Parathyroid adenoma (tissue), 2 donors: ENCODE measurements at regions not wholly inside any gene's neighbourhood (a gene's known extent, or its start where the extent isn't known, plus 50 kb on each side); places are given as distances from the start of the nearest gene placed in this dataset.

Experiments
- H2AFZ ChIP-seq: fragments of 300-600 bp; sonication (generic); one replicate; pipeline ENCODE4 v1.7.0; 2017; ENCODE audit warnings: antibody characterized with exemption, mild to moderate bottlenecking
- H3K27ac ChIP-seq: fragments of 300-600 bp; sonication (generic); one replicate; pipeline ENCODE4 v1.7.0; 2017
- H3K27me3 ChIP-seq: fragments of 300-600 bp; sonication (generic); one replicate; pipeline ENCODE4 v1.7.0; 2017; ENCODE audit warnings: low read length; ENCODE audit not compliant: control insufficient read depth, insufficient read depth
- H3K36me3 ChIP-seq: fragments of 300-600 bp; sonication (generic); one replicate; pipeline ENCODE4 v1.7.0; 2017; ENCODE audit warnings: low read length; ENCODE audit not compliant: control insufficient read depth, insufficient read depth
- H3K4me1 ChIP-seq: fragments of 300-600 bp; sonication (generic); one replicate; pipeline ENCODE4 v1.7.0; 2017; ENCODE audit warnings: control low read depth
- H3K4me2 ChIP-seq: fragments of 300-600 bp; sonication (generic); one replicate; pipeline ENCODE4 v1.7.0; 2017; ENCODE audit warnings: low read length
- H3K4me3 ChIP-seq: fragments of 300-600 bp; sonication (generic); one replicate; pipeline ENCODE4 v1.7.0; 2017; ENCODE audit warnings: low read depth, low read length
- H3K79me2 ChIP-seq: fragments of 300-600 bp; sonication (generic); one replicate; pipeline ENCODE4 v1.7.0; 2017; ENCODE audit warnings: control low read depth
- H3K9ac ChIP-seq: fragments of 300-600 bp; sonication (generic); one replicate; pipeline ENCODE4 v1.7.0; 2017; ENCODE audit warnings: mild to moderate bottlenecking
- H3K9me3 ChIP-seq: fragments of 300-600 bp; sonication (generic); one replicate; pipeline ENCODE4 v1.7.0; 2017; ENCODE audit warnings: low read length; ENCODE audit not compliant: control insufficient read depth
- TF ChIP-seq, protein P1 (sequence below): fragments of 300-600 bp; sonication (generic); IDR thresholded peaks from one replicate; pipeline ENCODE4 v1.7.0; 2017; ENCODE audit warnings: antibody characterized with exemption, mild to moderate bottlenecking
- donor health status: primary hyperparathyroidism.

DNA sequence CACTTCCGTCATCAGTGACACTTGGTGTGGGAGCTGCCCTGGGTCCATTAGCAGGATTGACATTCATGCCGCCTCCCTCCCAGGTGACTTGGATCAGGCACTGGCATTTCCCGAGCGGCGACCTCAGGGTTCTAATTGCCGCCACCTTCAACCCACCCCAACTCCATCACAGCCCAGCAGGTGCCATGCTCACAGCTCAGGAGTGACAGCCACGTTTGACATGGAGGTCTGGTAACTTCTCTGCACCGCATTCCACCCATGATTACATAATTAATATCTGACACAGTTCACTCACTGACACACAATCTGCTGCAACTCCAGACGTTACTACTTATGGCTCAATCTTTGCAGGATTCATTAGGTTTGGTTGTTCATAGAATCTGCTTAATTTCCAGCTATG is 450.9 kb upstream of the MYT1L start:
- no peaks in the 10 kb centered on the region for H3K36me3 ChIP-seq
- H3K4me1 ChIP-seq, result no peaks in the 10 kb centered on the region
- no peak overlapping the region for H3K9ac ChIP-seq
- TF ChIP-seq, protein P1, sequence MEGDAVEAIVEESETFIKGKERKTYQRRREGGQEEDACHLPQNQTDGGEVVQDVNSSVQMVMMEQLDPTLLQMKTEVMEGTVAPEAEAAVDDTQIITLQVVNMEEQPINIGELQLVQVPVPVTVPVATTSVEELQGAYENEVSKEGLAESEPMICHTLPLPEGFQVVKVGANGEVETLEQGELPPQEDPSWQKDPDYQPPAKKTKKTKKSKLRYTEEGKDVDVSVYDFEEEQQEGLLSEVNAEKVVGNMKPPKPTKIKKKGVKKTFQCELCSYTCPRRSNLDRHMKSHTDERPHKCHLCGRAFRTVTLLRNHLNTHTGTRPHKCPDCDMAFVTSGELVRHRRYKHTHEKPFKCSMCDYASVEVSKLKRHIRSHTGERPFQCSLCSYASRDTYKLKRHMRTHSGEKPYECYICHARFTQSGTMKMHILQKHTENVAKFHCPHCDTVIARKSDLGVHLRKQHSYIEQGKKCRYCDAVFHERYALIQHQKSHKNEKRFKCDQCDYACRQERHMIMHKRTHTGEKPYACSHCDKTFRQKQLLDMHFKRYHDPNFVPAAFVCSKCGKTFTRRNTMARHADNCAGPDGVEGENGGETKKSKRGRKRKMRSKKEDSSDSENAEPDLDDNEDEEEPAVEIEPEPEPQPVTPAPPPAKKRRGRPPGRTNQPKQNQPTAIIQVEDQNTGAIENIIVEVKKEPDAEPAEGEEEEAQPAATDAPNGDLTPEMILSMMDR, result no peak
- H3K4me3 ChIP-seq, result no peak overlapping the region
- H3K9me3 ChIP-seq, result no peaks in the 10 kb centered on the region
- H3K27ac ChIP-seq, result no peak overlapping the region
- no peaks in the 10 kb centered on the region for H3K27me3 ChIP-seq
- H2AFZ ChIP-seq, result no peak overlapping the region
- H3K4me2 ChIP-seq, result no peak overlapping the region
- no peaks in the 10 kb centered on the region for H3K79me2 ChIP-seq

DNA sequence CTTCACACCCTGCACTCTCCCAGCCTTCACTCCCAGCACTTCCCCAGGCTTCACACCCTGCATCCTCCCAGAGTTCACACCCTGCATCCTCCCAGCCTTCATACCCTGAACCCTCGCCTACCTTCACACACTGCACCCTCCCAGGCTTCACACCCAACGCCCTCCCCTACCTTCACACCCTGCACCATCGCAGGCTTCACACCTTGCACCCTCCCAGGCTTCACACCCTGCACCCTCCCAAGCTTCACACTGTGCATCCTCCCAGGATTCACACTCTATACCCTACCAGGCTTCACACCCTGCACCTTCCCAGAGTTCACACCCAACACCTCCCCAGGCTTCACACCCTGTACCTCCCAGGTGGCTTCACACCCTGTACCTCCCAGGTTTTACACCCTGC is 448.7 kb upstream of the MYT1L start:
- Histone ChIP-seq H3K4me3 (no peak overlapping the region), H3K27ac (no peak overlapping the region), H3K4me2 (no peak overlapping the region), H3K9me3 (no peaks in the 10 kb centered on the region), H3K79me2 (no peaks in the 10 kb centered on the region), H2AFZ (no peak overlapping the region), H3K27me3 (no peaks in the 10 kb centered on the region), H3K36me3 (no peaks in the 10 kb centered on the region), H3K4me1 (no peaks in the 10 kb centered on the region), H3K9ac (no peak overlapping the region)
- TF ChIP-seq, protein P1, result no peak

DNA sequence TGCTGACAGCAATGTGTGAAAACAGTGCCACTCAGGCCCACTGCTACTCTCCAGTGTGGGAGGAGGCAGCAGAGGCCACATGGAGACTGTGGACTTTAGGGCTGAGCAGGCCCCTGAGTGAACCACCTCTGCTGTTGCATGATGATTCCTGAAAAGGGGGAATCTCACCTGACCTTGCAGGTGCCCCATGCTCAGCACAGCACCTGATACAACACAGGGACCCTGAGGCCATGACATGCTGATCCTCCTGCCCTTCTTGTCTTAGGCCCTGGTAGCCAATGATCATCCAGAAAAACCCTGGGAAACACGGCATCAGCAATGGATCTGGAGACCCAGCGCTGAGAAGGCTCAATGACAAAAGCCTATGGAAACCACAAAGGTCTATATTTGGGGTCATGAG is 446.8 kb upstream of the MYT1L start:
- Histone ChIP-seq H3K27ac (no peak overlapping the region), H2AFZ (no peak overlapping the region), H3K4me1 (no peaks in the 10 kb centered on the region), H3K4me2 (no peak overlapping the region), H3K9me3 (no peaks in the 10 kb centered on the region), H3K27me3 (no peaks in the 10 kb centered on the region), H3K36me3 (no peaks in the 10 kb centered on the region), H3K4me3 (no peak overlapping the region), H3K79me2 (no peaks in the 10 kb centered on the region), H3K9ac (no peak overlapping the region)
- TF ChIP-seq, protein P1, result no peak

DNA sequence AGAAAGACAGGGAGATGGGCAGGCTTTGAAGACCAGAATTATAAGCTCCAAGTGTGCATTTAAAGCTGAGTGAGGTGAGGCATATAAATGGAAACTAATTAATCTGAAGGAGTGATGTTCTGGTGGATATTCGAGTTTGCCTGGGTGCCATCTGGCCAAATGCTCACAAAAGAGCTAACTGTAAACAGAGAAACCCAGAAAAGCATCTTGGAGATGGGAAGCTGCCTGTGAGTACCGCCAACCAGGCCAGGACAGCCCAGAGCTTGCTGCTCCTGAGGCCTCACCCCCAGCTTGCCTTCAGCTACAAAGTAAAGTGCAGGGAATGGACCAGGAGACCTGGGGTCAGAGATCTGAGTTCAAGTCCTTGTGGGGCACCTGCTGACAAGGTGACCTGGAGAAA is 446.1 kb upstream of the MYT1L start:
- H3K4me1 ChIP-seq, result no peaks in the 10 kb centered on the region
- H3K4me2 ChIP-seq, result no peak overlapping the region
- TF ChIP-seq, protein P1, result no peak
- H3K36me3 ChIP-seq, result no peaks in the 10 kb centered on the region
- H3K27ac ChIP-seq, result no peak overlapping the region
- no peak overlapping the region for H3K4me3 ChIP-seq
- no peaks in the 10 kb centered on the region for H3K9me3 ChIP-seq
- no peaks in the 10 kb centered on the region for H3K79me2 ChIP-seq
- no peaks in the 10 kb centered on the region for H3K27me3 ChIP-seq
- H2AFZ ChIP-seq, result no peak overlapping the region
- no peak overlapping the region for H3K9ac ChIP-seq

DNA sequence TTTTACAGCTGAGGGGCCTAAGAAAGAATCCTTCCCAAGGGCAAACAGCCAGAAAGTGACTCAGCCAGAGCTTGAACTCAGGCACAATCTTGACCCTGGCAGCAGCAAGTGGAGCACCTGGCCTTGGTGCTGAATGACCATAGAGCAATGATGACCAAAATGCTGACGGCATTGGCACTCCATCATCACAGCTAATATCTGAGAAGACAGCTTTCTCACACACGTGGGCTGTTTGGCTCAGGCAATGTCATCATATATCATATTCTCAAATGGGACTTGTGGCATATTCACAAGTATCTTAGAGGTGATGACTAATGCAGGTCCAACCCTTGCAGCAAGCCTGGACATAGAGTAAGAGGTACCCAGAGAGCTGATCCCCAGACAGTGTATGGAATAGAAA is 443.9 kb upstream of the MYT1L start:
- no peaks in the 10 kb centered on the region for H3K36me3 ChIP-seq
- peaks cover 6% of the 10 kb centered on the region for H3K4me1 ChIP-seq
- no peak overlapping the region for H2AFZ ChIP-seq
- TF ChIP-seq, protein P1, result no peak
- H3K27me3 ChIP-seq, result no peaks in the 10 kb centered on the region
- H3K4me3 ChIP-seq, result no peak overlapping the region
- H3K9ac ChIP-seq, result no peak overlapping the region
- H3K9me3 ChIP-seq, result no peaks in the 10 kb centered on the region
- H3K79me2 ChIP-seq, result no peaks in the 10 kb centered on the region
- no peak overlapping the region for H3K27ac ChIP-seq
- no peak overlapping the region for H3K4me2 ChIP-seq
